HCT116 (cell line): ENCODE measurements at regions not wholly inside any gene's neighbourhood (a gene's known extent, or its start where the extent isn't known, plus 50 kb on each side); places are given as distances from the start of the nearest gene placed in this dataset.

Experiments used
- ATAC-seq: fragments of 200-7000 bp; cut with Tn5 transposase; 2 replicates; pipeline ENCODE4 v1.9.1; 2020; ENCODE audit warnings: mild to moderate bottlenecking, moderate library complexity
- BruUV-seq: library from RNA; stranded (reverse); fragments of 400-500 nt; replicated peaks from 2 replicates; lab custom pipeline; 2021; lab: Mats Ljungman, UMichigan
- CTCF ChIA-PET: fragments of 300-600 bp; sonication (Branson Sonifier 250); formaldehyde crosslinking; loops from one replicate; lab custom pipeline; 2021; ENCODE audit warnings: antibody characterized with exemption; lab: Charles Lee
- POLR2A ChIA-PET: fragments of 300-600, 350-600 bp; sonication (Branson Sonifier 250); formaldehyde crosslinking; loops from one replicate; lab custom pipeline; 2021; ENCODE audit warnings: antibody characterized with exemption; lab: Charles Lee
- RAD21 ChIA-PET, 2 experiments: fragments of 300-600 bp; sonication (Branson Sonifier 250); formaldehyde crosslinking; loops; one replicate each; lab custom pipeline; 2023; ENCODE audit warnings: low total read pairs in 2 of 2; ENCODE audit not compliant: uncharacterized antibody in 2 of 2, unreplicated experiment in 2 of 2, low non-redundant PET in 1 of 2; lab: Charles Lee
- DNase-seq: peaks from one replicate; pipeline ENCODE4 v3.0.0-alpha.2; 2010; ENCODE audit warnings: low read depth, low spot score
- H2AFZ ChIP-seq: fragments of 200-600 bp; shearing (Covaris generic), sonication (generic); 2 replicates; pipeline ENCODE4 v1.6.1; 2017; ENCODE audit warnings: low read depth, mixed run types, mixed read lengths, antibody characterized with exemption, low read length; ENCODE audit not compliant: poor library complexity, severe bottlenecking
- H3K27ac ChIP-seq: 2 replicates; pipeline ENCODE4 v1.5.1; 2012; ENCODE audit warnings: low read depth, low read length
- H3K27me3 ChIP-seq: fragments of 200-600 bp; sonication (generic); 2 replicates; pipeline ENCODE4 v1.6.1; 2016; ENCODE audit warnings: mixed run types, low read length, mixed read lengths; ENCODE audit not compliant: insufficient read depth
- H3K36me3 ChIP-seq, 2 experiments: fragments of 200-500 bp in 1 of 2; fragments of 200-600 bp in 1 of 2; sonication (Bioruptor generic) in 1 of 2; sonication (generic) in 1 of 2; 2 replicates each; pipeline versions ENCODE4 v1.5.1 to v1.6.1; 2014 to 2016; ENCODE audit warnings: low read length in 2 of 2, inconsistent platforms in 1 of 2, mixed read lengths in 1 of 2, mixed run types in 1 of 2; ENCODE audit not compliant: insufficient read depth in 2 of 2, control insufficient read depth in 1 of 2
- H3K4me1 ChIP-seq, 2 experiments: fragments of 200-600 bp in 1 of 2; sonication (generic) in 1 of 2; 2 replicates each; pipeline versions ENCODE4 v1.5.1 to v1.6.1; 2012 to 2017; ENCODE audit warnings: low read length in 2 of 2, inconsistent platforms in 1 of 2, mild to moderate bottlenecking in 1 of 2, mixed read lengths in 1 of 2, mixed run types in 1 of 2, moderate library complexity in 1 of 2; ENCODE audit not compliant: insufficient read depth in 2 of 2, control insufficient read depth in 1 of 2
- H3K4me2 ChIP-seq: fragments of 200-600 bp; sonication (generic); 2 replicates; pipeline ENCODE4 v1.6.1; 2017; ENCODE audit warnings: mixed run types, low read length, mixed read lengths
- H3K4me3 ChIP-seq, 2 experiments: fragments of 200-600 bp in 1 of 2; sonication (generic) in 1 of 2; replicated peaks in 1 of 2; 2 replicates each; pipeline ENCODE4 v1.5.1; 2011 to 2016; ENCODE audit warnings: low read length in 2 of 2, control low read depth in 1 of 2, low read depth in 1 of 2, mild to moderate bottlenecking in 1 of 2, mixed read lengths in 1 of 2, mixed run types in 1 of 2
- H3K79me2 ChIP-seq: fragments of 200-600 bp; sonication (generic); 2 replicates; pipeline ENCODE4 v1.6.1; 2017; ENCODE audit warnings: mild to moderate bottlenecking, mixed run types, low read length, moderate library complexity, mixed read lengths; ENCODE audit not compliant: insufficient read depth
- H3K9ac ChIP-seq: fragments of 200-600 bp; sonication (generic); 2 replicates; pipeline ENCODE4 v1.6.1; 2016; ENCODE audit warnings: low read length, mixed read lengths
- H3K9me2 ChIP-seq: fragments of 200-600 bp; sonication (generic), shearing (Covaris generic); 2 replicates; pipeline ENCODE4 v1.6.1; 2017; ENCODE audit warnings: mixed run types, mild to moderate bottlenecking, moderate library complexity; ENCODE audit not compliant: insufficient read depth
- H3K9me3 ChIP-seq, 2 experiments: fragments of 200-500 bp in 1 of 2; fragments of 200-600 bp in 1 of 2; sonication (Bioruptor generic) in 1 of 2; sonication (generic) in 1 of 2; 2 replicates each; pipeline ENCODE4 v1.6.1; 2014 to 2017; ENCODE audit warnings: low read length in 2 of 2, mixed read lengths in 2 of 2, inconsistent platforms in 1 of 2, low read depth in 1 of 2, mild to moderate bottlenecking in 1 of 2, mixed run types in 1 of 2, moderate library complexity in 1 of 2; ENCODE audit not compliant: control insufficient read depth in 1 of 2, insufficient read depth in 1 of 2
- H4K20me1 ChIP-seq: fragments of 200-600 bp; sonication (generic), shearing (Covaris generic); 2 replicates; pipeline ENCODE4 v1.6.1; 2017; ENCODE audit warnings: mixed run types, mild to moderate bottlenecking, moderate library complexity; ENCODE audit not compliant: insufficient read depth
- CBX3 ChIP-seq: IDR thresholded peaks from 2 replicates; pipeline ENCODE4 v1.6.1; 2012; ENCODE audit warnings: low read depth
- CEBPB ChIP-seq: IDR thresholded peaks from 2 replicates; pipeline ENCODE4 v1.6.1; 2012; ENCODE audit warnings: low read depth
- EGR1 ChIP-seq: IDR thresholded peaks from 2 replicates; pipeline ENCODE4 v1.6.1; 2012; ENCODE audit warnings: low read depth
- EZH2 ChIP-seq: fragments of 200-600 bp; sonication (generic); IDR thresholded peaks from 2 replicates; pipeline ENCODE4 v1.6.1; 2017; ENCODE audit warnings: antibody characterized with exemption, mixed run types
- EZH2phosphoT487 ChIP-seq: fragments of 200-600 bp; IDR thresholded peaks from 2 replicates; pipeline ENCODE4 v1.6.1; 2018; ENCODE audit warnings: antibody characterized with exemption, borderline replicate concordance
- FOSL1 ChIP-seq: IDR thresholded peaks from 2 replicates; pipeline ENCODE4 v1.6.1; 2012; ENCODE audit warnings: low read depth
- JUND ChIP-seq: IDR thresholded peaks from 2 replicates; pipeline ENCODE4 v1.6.1; 2012
- RAD21 ChIP-seq: IDR thresholded peaks from 2 replicates; pipeline ENCODE4 v1.6.1; 2012; ENCODE audit warnings: low read depth, mild to moderate bottlenecking
- SIN3A ChIP-seq: IDR thresholded peaks from 2 replicates; pipeline ENCODE4 v1.6.1; 2012; ENCODE audit warnings: low read depth
- SP1 ChIP-seq: IDR thresholded peaks from 2 replicates; pipeline ENCODE4 v1.6.1; 2012; ENCODE audit warnings: low read depth
- SRF ChIP-seq: IDR thresholded peaks from 2 replicates; pipeline ENCODE4 v1.6.1; 2012; ENCODE audit warnings: low read depth
- ZFX ChIP-seq: fragments of 450-650 bp; IDR thresholded peaks from 2 replicates; pipeline ENCODE4 v1.6.1; 2017
- ZNF274 ChIP-seq: fragments of 200-500 bp; sonication (Bioruptor generic); IDR thresholded peaks from 2 replicates; pipeline ENCODE4 v1.6.1; 2014; ENCODE audit warnings: mild to moderate bottlenecking, low read depth, low read length, inconsistent platforms
- intact Hi-C: fragments of 100-400 bp; cut with micrococcal nuclease; formaldehyde crosslinking; loops from 2 replicates; pipeline ENCODE4 v1.10.0; 2022
- TF ChIP-seq, protein P1 (sequence below): IDR thresholded peaks from 2 replicates; pipeline ENCODE4 v1.6.1; 2012
- TF ChIP-seq, protein P2 (sequence below): IDR thresholded peaks from 2 replicates; pipeline ENCODE4 v1.6.1; 2012; ENCODE audit warnings: low read depth
- TF ChIP-seq, protein P3 (sequence below): IDR thresholded peaks from 2 replicates; pipeline ENCODE4 v1.6.1; 2012
- TF ChIP-seq, protein P4 (sequence below), 3 experiments: fragments of 200-600 bp in 1 of 3; sonication (generic) in 1 of 3; IDR thresholded peaks in 2 of 3; conservative IDR thresholded peaks in 1 of 3; 2 replicates each; pipeline ENCODE4 v1.5.1; 2012 to 2017; ENCODE audit warnings: low read depth in 2 of 3, low read length in 2 of 3, antibody characterized with exemption in 1 of 3, borderline replicate concordance in 1 of 3, control low read depth in 1 of 3, mild to moderate bottlenecking in 1 of 3, mixed read lengths in 1 of 3, mixed run types in 1 of 3, moderate library complexity in 1 of 3; ENCODE audit not compliant: insufficient read depth in 1 of 3

DNA sequence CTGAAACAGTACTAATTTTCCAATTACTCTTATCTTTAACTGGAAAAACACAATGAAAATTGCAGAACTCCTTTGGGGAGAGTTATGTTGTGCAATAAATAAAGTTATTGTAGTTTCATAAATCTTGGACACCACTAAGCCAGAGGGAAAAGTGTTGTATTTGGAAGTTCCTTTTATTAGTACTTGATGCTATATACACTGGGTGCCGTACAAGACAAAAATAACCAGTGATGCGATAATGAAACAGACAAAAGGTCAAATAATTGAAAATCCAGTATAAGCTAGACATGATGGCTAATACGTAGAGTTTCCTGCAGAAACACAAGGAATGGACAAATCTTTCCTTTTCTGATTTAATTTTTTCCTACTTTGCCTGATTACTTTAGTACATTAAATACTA is 541.1 kb downstream of the ETS1 start:
- no peak overlapping the region for H3K27ac ChIP-seq
- ChIA-PET CTCF (no interaction called here), POLR2A (no interaction called here), RAD21 (no interaction called here)
- H3K9ac ChIP-seq: no peak overlapping the region
- H3K4me1 ChIP-seq: no peaks in the 10 kb centered on the region
- no peaks in the 10 kb centered on the region for H3K9me2 ChIP-seq
- no peak for ATAC-seq
- no peak for DNase-seq
- H3K4me2 ChIP-seq: no peak overlapping the region
- 0 out of 2 replicates have a peak, but pooled peaks cover 5% of the 10 kb centered on the region for H3K27me3 ChIP-seq
- intact Hi-C loops: loop anchor here (10.0 kb wide), 1 partner anchor 609 kb away; no protein-coding TSS in a partner anchor
- no TSS peak for BruUV-seq
- H3K9me3 ChIP-seq: no peaks in the 10 kb centered on the region
- no peak overlapping the region for H2AFZ ChIP-seq
- H3K79me2 ChIP-seq: no peaks in the 10 kb centered on the region
- TF ChIP-seq EZH2phosphoT487: no peak
- TF ChIP-seq, protein P1, sequence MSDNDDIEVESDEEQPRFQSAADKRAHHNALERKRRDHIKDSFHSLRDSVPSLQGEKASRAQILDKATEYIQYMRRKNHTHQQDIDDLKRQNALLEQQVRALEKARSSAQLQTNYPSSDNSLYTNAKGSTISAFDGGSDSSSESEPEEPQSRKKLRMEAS: no peak
- no peak for TF ChIP-seq ZNF274
- no peak for TF ChIP-seq EZH2
- TF ChIP-seq, protein P2, sequence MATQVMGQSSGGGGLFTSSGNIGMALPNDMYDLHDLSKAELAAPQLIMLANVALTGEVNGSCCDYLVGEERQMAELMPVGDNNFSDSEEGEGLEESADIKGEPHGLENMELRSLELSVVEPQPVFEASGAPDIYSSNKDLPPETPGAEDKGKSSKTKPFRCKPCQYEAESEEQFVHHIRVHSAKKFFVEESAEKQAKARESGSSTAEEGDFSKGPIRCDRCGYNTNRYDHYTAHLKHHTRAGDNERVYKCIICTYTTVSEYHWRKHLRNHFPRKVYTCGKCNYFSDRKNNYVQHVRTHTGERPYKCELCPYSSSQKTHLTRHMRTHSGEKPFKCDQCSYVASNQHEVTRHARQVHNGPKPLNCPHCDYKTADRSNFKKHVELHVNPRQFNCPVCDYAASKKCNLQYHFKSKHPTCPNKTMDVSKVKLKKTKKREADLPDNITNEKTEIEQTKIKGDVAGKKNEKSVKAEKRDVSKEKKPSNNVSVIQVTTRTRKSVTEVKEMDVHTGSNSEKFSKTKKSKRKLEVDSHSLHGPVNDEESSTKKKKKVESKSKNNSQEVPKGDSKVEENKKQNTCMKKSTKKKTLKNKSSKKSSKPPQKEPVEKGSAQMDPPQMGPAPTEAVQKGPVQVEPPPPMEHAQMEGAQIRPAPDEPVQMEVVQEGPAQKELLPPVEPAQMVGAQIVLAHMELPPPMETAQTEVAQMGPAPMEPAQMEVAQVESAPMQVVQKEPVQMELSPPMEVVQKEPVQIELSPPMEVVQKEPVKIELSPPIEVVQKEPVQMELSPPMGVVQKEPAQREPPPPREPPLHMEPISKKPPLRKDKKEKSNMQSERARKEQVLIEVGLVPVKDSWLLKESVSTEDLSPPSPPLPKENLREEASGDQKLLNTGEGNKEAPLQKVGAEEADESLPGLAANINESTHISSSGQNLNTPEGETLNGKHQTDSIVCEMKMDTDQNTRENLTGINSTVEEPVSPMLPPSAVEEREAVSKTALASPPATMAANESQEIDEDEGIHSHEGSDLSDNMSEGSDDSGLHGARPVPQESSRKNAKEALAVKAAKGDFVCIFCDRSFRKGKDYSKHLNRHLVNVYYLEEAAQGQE: no peak
- TF ChIP-seq, protein P3, sequence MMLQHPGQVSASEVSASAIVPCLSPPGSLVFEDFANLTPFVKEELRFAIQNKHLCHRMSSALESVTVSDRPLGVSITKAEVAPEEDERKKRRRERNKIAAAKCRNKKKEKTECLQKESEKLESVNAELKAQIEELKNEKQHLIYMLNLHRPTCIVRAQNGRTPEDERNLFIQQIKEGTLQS: no peak
- no peak for TF ChIP-seq FOSL1
- no peak for TF ChIP-seq JUND
- no peak for TF ChIP-seq CEBPB
- TF ChIP-seq RAD21: no peak
- TF ChIP-seq, protein P4, sequence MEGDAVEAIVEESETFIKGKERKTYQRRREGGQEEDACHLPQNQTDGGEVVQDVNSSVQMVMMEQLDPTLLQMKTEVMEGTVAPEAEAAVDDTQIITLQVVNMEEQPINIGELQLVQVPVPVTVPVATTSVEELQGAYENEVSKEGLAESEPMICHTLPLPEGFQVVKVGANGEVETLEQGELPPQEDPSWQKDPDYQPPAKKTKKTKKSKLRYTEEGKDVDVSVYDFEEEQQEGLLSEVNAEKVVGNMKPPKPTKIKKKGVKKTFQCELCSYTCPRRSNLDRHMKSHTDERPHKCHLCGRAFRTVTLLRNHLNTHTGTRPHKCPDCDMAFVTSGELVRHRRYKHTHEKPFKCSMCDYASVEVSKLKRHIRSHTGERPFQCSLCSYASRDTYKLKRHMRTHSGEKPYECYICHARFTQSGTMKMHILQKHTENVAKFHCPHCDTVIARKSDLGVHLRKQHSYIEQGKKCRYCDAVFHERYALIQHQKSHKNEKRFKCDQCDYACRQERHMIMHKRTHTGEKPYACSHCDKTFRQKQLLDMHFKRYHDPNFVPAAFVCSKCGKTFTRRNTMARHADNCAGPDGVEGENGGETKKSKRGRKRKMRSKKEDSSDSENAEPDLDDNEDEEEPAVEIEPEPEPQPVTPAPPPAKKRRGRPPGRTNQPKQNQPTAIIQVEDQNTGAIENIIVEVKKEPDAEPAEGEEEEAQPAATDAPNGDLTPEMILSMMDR (IDR thresholded peaks at IDR 0.05 in 2 of 3, conservative IDR thresholded peaks at IDR 0.05 in 1 of 3; ENCODE audit: borderline replicate concordance in 1 of 3, insufficient read depth in 1 of 3, low read depth in 2 of 3, low read length in 2 of 3): no peak
- no peak for TF ChIP-seq EGR1
- no peak for TF ChIP-seq ZFX
- TF ChIP-seq CBX3: no peak
- TF ChIP-seq SP1: no peak
- no peak for TF ChIP-seq SIN3A
- no peak for TF ChIP-seq SRF
- H4K20me1 ChIP-seq: no peaks in the 10 kb centered on the region
- no peak overlapping the region for H3K4me3 ChIP-seq
- no peaks in the 10 kb centered on the region for H3K36me3 ChIP-seq
